Erythroblast (primary cell): ENCODE measurements at regions not wholly inside any gene's neighbourhood (a gene's known extent, or its start where the extent isn't known, plus 50 kb on each side); places are given as distances from the start of the nearest gene placed in this dataset.

Experiments used
- GATA1 ChIP-seq: IDR thresholded peaks from 2 replicates; pipeline ENCODE4 v1.6.1; 2011; ENCODE audit warnings: low read depth, mild to moderate bottlenecking, control low read depth, low read length, moderate library complexity
- POLR2A ChIP-seq: IDR thresholded peaks from 2 replicates; pipeline ENCODE4 v1.6.1; 2011; ENCODE audit warnings: mild to moderate bottlenecking, low read length

GRCh38 chrX:39288592-39288991 lies 487.3 kb downstream of the MID1IP1 start:
- TF ChIP-seq POLR2A (no peak), GATA1 (no peak)
